NCI-H748 (cell line): ENCODE measurements at regions not wholly inside any gene's neighbourhood (a gene's known extent, or its start where the extent isn't known, plus 50 kb on each side); places are given as distances from the start of the nearest gene placed in this dataset.
"Not testable (repeated sequence)": the region's sequence is repeated elsewhere in the genome, so short reads cannot be mapped to it uniquely, and the experiment has no call there.

Experiments used
- DNase-seq: peaks from one replicate; lab custom pipeline; 2025; ENCODE audit not compliant: unreplicated experiment; lab: John Stamatoyannopoulos, UW

GRCh38 chr1:60891765-60892164 lies 190.6 kb upstream of the NFIA start:
- no peak for DNase-seq

- no peak for DNase-seq
Measured at GRCh38 chr1:60891281-60891680, 191.1 kb upstream of the NFIA start.

GRCh38 chr1:60890664-60891063 lies 191.7 kb upstream of the NFIA start:
- no peak for DNase-seq

GRCh38 chr1:60889709-60890108 lies 192.7 kb upstream of the NFIA start:
- no peak for DNase-seq

- no peak for DNase-seq
Measured at GRCh38 chr1:60888126-60888525, 194.2 kb upstream of the NFIA start.

GRCh38 chr1:60886793-60887331 lies 195.5 kb upstream of the NFIA start:
- no peak for DNase-seq

- no peak for DNase-seq
Measured at GRCh38 chr1:60886090-60886489, 196.3 kb upstream of the NFIA start.

GRCh38 chr1:60880202-60880601 lies 202.2 kb upstream of the NFIA start:
- DNase-seq: no peak

- DNase-seq: no peak
Measured at GRCh38 chr1:60878323-60878722, 204.0 kb upstream of the NFIA start.

GRCh38 chr1:60877376-60877775 lies 205.0 kb upstream of the NFIA start:
- DNase-seq: no peak

GRCh38 chr1:60876952-60877351 lies 205.4 kb upstream of the NFIA start:
- no peak for DNase-seq

GRCh38 chr1:60875138-60875537 lies 207.2 kb upstream of the NFIA start:
- DNase-seq: no peak

- no peak for DNase-seq
Measured at GRCh38 chr1:60874718-60875117, 207.6 kb upstream of the NFIA start.

GRCh38 chr1:60873396-60873795 lies 209.0 kb upstream of the NFIA start:
- not testable (repeated sequence) for DNase-seq

GRCh38 chr1:60872426-60873054 lies 209.8 kb upstream of the NFIA start:
- DNase-seq: peak; percentile 10

- DNase-seq: no peak
Measured at GRCh38 chr1:60870269-60870865, 212.0 kb upstream of the NFIA start.

- no peak for DNase-seq
Measured at GRCh38 chr1:60868901-60869663, 213.3 kb upstream of the NFIA start.

GRCh38 chr1:60867782-60868181 lies 214.6 kb upstream of the NFIA start:
- DNase-seq: peak; percentile 65

GRCh38 chr1:60866917-60867531 lies 215.3 kb upstream of the NFIA start:
- DNase-seq: no peak

- DNase-seq: no peak
Measured at GRCh38 chr1:60866226-60866900, 216.0 kb upstream of the NFIA start.

- no peak for DNase-seq
Measured at GRCh38 chr1:60865166-60865565, 217.2 kb upstream of the NFIA start.
